Glutamatergic neuron (in vitro differentiated cells): ENCODE measurements at regions not wholly inside any gene's neighbourhood (a gene's known extent, or its start where the extent isn't known, plus 50 kb on each side); places are given as distances from the start of the nearest gene placed in this dataset.

Experiments used
- DNase-seq: peaks from one replicate; pipeline ENCODE4 v3.0.0; 2022
- H3K27ac Mint-ChIP-seq: one replicate; pipeline ENCODE4 v1.8.0; 2020; ENCODE audit warnings: mild to moderate bottlenecking, mixed read lengths, inconsistent platforms; ENCODE audit not compliant: unreplicated experiment
- H3K27me3 Mint-ChIP-seq: one replicate; pipeline ENCODE4 v1.8.0; 2020; ENCODE audit warnings: mild to moderate bottlenecking, moderate library complexity, mixed read lengths, inconsistent platforms; ENCODE audit not compliant: unreplicated experiment
- H3K36me3 Mint-ChIP-seq: one replicate; pipeline ENCODE4 v1.8.0; 2020; ENCODE audit warnings: mild to moderate bottlenecking, mixed read lengths, inconsistent platforms; ENCODE audit not compliant: unreplicated experiment
- H3K4me1 Mint-ChIP-seq: one replicate; pipeline ENCODE4 v1.8.0; 2020; ENCODE audit warnings: mild to moderate bottlenecking, low read depth, mixed read lengths, inconsistent platforms; ENCODE audit not compliant: unreplicated experiment
- H3K4me3 Mint-ChIP-seq: one replicate; pipeline ENCODE4 v1.8.0; 2020; ENCODE audit warnings: mild to moderate bottlenecking, mixed read lengths, inconsistent platforms; ENCODE audit not compliant: unreplicated experiment
- H3K9me3 Mint-ChIP-seq: one replicate; pipeline ENCODE4 v1.8.0; 2020; ENCODE audit warnings: mild to moderate bottlenecking, moderate library complexity, mixed read lengths, inconsistent platforms; ENCODE audit not compliant: unreplicated experiment
- TF ChIP-seq, protein P1 (sequence below): fragments of 200-600 bp; sonication (generic); IDR thresholded peaks from one replicate; pipeline ENCODE4 v1.5.0; 2021; ENCODE audit not compliant: partially characterized antibody, unreplicated experiment

DNA sequence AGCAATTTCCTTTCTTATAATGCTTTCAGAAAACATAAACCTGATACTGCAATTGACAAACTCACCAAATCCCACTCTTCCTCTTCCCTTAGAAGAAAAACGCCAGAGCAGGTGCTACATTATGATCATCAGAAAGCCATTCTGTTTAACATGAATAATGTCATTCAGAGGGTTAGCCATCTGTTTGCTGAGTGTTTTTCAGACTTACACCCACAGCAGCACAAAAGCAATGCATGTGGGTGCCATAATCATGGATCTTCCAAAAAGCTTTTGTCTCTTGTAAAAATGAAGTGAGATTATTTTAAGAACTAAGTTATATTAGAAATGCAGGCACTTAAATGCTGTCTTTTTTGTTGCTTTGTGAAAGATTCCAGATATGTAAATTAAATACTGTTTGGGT, 204.6 kb upstream of the TMPRSS15 start:
- no peak for DNase-seq
- no peaks in the 10 kb centered on the region for H3K27me3 Mint-ChIP-seq
- H3K27ac Mint-ChIP-seq: peak overlapping the region; percentile 93
- peaks cover 35% of the 10 kb centered on the region for H3K4me1 Mint-ChIP-seq
- no peaks in the 10 kb centered on the region for H3K9me3 Mint-ChIP-seq
- TF ChIP-seq, protein P1, sequence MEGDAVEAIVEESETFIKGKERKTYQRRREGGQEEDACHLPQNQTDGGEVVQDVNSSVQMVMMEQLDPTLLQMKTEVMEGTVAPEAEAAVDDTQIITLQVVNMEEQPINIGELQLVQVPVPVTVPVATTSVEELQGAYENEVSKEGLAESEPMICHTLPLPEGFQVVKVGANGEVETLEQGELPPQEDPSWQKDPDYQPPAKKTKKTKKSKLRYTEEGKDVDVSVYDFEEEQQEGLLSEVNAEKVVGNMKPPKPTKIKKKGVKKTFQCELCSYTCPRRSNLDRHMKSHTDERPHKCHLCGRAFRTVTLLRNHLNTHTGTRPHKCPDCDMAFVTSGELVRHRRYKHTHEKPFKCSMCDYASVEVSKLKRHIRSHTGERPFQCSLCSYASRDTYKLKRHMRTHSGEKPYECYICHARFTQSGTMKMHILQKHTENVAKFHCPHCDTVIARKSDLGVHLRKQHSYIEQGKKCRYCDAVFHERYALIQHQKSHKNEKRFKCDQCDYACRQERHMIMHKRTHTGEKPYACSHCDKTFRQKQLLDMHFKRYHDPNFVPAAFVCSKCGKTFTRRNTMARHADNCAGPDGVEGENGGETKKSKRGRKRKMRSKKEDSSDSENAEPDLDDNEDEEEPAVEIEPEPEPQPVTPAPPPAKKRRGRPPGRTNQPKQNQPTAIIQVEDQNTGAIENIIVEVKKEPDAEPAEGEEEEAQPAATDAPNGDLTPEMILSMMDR: no peak
- peak overlapping the region; percentile 53 for H3K4me3 Mint-ChIP-seq
- no peaks in the 10 kb centered on the region for H3K36me3 Mint-ChIP-seq

DNA sequence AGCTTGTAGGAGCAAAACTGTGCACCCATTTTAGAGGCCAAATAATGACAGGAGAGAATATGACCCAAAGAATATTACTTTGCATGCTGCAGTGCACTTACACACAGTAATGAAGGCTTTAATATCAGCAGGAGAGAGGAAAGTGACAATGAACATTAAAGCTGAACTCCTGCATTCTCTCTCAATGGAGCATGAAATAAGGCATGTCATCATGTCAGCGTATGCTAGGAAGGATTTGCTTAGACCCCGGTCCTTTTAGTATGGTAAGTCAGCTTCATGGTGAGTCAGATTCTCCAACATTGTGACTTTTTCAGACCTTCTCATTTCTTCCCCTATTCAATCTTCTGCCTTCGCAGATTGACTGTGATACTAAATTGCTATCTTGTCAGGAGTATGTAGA, 210.7 kb upstream of the TMPRSS15 start:
- H3K27me3 Mint-ChIP-seq: peaks cover 1% of the 10 kb centered on the region
- no peaks in the 10 kb centered on the region for H3K36me3 Mint-ChIP-seq
- no peak for DNase-seq

DNA sequence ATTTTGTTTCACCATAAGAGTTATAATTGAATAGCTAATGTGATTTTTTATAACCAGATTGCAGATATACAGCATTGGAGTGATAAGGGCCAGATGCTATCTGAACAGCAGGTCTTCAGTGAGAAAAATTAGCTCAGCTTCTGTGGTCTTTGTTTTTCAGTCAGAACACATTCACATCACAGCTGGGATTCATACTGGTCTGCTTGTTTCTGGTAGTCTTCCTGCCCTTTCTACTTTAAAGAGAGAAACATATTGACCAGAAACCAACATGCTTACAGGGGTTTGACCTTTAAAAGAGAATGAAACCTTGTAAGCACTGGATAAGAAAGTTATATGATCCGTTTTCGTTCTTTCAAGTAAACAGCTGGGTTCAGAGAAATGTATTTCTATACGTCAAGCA, 213.7 kb upstream of the TMPRSS15 start:
- peaks cover 3% of the 10 kb centered on the region for H3K9me3 Mint-ChIP-seq
- peak overlapping the region; percentile 94 for H3K27ac Mint-ChIP-seq
- H3K27me3 Mint-ChIP-seq: peaks cover 4% of the 10 kb centered on the region
- H3K36me3 Mint-ChIP-seq: no peaks in the 10 kb centered on the region
- no peak for DNase-seq
- H3K4me1 Mint-ChIP-seq: peaks cover 44% of the 10 kb centered on the region
- TF ChIP-seq, protein P1: no peak
- no peak overlapping the region for H3K4me3 Mint-ChIP-seq

More for the DNA sequence above, 210.7 kb upstream of the TMPRSS15 start:
- peaks cover 49% of the 10 kb centered on the region for H3K4me1 Mint-ChIP-seq
- TF ChIP-seq, protein P1: no peak
- H3K9me3 Mint-ChIP-seq: peaks cover 3% of the 10 kb centered on the region
- peak overlapping the region; percentile 55 for H3K27ac Mint-ChIP-seq
- no peak overlapping the region for H3K4me3 Mint-ChIP-seq

DNA sequence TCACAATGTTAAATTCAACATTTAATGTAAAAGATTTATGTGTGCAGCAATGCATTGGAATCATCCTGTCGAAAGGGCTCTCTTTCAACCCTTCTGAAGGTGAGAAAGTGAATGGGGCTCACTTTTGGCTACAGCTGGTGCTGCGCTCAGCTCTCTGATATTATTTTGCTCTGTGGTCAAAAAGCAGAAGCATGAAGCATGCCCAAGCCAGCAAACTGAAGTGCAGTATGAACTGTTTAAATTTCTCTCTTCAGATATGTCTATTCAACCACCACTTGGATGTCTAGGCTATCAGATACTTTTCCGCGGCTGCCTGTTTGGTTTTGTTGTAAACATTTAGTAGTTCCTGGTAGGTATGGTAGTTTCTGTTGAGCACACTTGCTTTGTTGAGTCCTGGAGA, 216.9 kb upstream of the TMPRSS15 start:
- Mint-ChIP-seq H3K27me3 (peaks cover 4% of the 10 kb centered on the region), H3K27ac (peak overlapping the region; percentile 39), H3K4me1 (peaks cover 36% of the 10 kb centered on the region), H3K36me3 (no peaks in the 10 kb centered on the region), H3K9me3 (no peaks in the 10 kb centered on the region), H3K4me3 (no peak overlapping the region)
- TF ChIP-seq, protein P1: no peak
- DNase-seq: no peak

DNA sequence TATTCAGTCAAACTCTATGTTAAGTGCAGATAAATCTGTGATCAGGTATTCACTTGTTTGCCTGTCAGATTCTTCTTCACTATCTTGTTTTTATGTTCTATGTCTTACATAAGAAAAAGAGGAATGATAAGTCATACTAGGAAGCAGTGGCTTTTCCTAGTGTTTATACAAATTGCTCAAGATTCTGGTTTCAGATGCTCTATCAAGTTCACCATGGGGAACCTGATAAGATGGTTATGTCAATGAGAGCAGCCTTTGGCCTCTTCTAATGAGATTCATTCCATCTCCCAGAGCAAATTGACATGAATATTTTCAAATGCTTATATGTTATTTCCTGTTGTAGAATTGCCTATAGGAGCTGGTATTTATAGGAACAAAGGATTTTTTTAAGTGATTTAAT, 218.8 kb upstream of the TMPRSS15 start:
- H3K27me3 Mint-ChIP-seq: peaks cover 3% of the 10 kb centered on the region
- no peak overlapping the region for H3K4me3 Mint-ChIP-seq
- TF ChIP-seq, protein P1: no peak

More for the DNA sequence above, 218.8 kb upstream of the TMPRSS15 start:
- H3K9me3 Mint-ChIP-seq: no peaks in the 10 kb centered on the region
- no peaks in the 10 kb centered on the region for H3K36me3 Mint-ChIP-seq
- DNase-seq: no peak
- no peak overlapping the region for H3K27ac Mint-ChIP-seq
- peaks cover 27% of the 10 kb centered on the region for H3K4me1 Mint-ChIP-seq
